GM18507 (cell line): ENCODE measurements at regions not wholly inside any gene's neighbourhood (a gene's known extent, or its start where the extent isn't known, plus 50 kb on each side); places are given as distances from the start of the nearest gene placed in this dataset.
A peak's percentile ranks its signal among the peaks of the same experiment; 100 is the strongest.
"Not testable (repeated sequence)": the region's sequence is repeated elsewhere in the genome, so short reads cannot be mapped to it uniquely, and the experiment has no call there.

Experiments
- DNase-seq: peaks from one replicate; pipeline ENCODE4 v3.0.0; 2011; ENCODE audit warnings: low read depth; ENCODE audit not compliant: insufficient read length; ENCODE audit errors: extremely low spot score
- FAIRE-seq: peaks from 2 replicates; lab custom pipeline; 2011; peaks lifted over from hg19 to GRCh38; lab: Jason Lieb, UNC

DNA sequence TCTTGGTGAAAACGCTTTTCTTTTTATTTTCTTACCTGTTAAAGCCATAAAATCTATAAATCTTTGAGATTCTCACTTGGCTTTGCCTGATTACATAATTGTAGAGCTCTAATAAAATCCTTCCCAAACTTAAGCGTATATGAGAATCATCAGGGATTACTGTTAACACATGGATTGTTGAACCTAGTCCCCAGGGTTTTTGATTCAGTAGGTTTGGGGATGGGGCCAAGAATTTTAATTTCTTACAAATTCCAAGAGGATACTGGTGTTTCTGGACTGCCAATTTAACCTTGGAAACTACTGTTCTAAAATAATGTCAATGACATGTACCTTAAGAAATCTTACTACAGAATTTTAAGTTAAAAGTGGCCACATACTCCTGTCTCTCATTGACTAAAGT, 694.2 kb downstream of the BRINP3 start:
- FAIRE-seq (no peak), DNase-seq (no peak)

DNA sequence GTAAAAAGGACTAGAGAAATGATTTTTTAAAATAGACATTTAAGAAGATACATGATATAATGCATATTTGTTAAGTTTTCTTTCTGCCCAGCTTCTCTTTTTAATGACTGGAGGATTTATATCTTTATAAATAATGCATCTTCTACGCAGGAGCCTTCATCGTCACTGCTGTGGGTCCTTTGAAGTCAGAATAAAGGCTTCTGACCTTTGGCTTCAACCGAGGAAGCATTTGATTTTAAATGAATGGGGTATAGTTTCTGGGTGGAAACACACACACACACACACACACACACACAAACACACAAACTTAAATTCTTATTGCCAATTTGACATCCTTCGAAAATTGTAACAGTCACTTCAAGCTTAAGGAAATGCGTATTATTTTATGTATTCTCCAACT, 690.9 kb downstream of the BRINP3 start:
- FAIRE-seq (no peak), DNase-seq (no peak)

DNA sequence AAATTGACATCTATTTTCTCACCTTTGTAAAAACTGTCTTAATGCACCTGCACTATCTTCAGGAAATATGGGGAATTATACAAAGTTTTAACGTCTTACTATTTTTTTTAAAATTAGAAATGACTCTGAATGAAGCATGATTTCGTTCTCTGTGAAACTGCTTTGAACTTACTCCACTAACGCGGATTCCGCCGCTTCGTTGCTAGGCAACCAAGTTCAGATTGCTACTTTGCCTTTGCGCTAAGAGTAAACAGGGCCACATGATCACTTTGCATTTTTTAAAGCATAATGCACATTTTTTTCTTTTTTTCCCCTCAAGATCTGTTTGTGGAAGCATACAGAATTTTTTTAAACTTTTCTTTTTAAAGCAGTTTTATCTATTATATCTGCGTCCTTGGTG, 690.5 kb downstream of the BRINP3 start:
- no peak for FAIRE-seq
- no peak for DNase-seq

DNA sequence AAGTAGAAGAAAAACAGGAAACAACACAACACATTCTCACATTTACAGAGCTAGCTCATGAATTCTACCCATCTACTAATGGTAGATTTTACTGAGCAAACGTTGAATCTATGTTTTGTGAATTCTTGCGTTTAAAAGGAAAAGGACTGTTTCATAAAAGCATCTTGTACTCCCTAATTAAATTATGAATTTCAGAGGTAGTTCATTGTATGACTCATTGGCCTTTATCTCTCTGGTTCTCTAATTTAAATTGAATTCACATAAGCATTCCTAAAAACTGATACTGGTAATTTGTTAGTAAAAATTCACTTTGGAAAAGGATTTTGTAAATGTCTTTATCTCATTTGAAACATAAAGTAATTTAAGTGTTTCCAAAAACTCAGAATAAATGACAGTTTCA, 687.3 kb downstream of the BRINP3 start:
- DNase-seq (no peak), FAIRE-seq (no peak)

DNA sequence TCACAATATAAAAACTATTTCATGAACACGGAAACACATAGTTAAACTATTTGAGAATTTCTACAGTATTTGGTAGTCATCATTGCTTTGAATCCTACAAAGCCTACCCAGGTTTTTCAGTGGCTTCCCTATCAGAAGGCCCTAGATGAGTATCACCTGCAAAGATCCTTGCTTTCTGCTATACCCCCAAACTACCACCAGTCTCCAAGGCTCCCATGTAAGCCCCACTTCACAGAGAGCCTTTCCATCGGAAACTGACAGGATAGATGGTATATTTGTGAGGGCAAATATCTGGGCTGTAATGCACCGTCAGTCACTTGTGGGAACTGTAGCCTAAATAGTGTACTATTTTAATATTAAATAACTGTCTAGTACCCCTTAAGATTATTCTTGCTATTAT, 674.3 kb downstream of the BRINP3 start:
- DNase-seq: no peak

DNA sequence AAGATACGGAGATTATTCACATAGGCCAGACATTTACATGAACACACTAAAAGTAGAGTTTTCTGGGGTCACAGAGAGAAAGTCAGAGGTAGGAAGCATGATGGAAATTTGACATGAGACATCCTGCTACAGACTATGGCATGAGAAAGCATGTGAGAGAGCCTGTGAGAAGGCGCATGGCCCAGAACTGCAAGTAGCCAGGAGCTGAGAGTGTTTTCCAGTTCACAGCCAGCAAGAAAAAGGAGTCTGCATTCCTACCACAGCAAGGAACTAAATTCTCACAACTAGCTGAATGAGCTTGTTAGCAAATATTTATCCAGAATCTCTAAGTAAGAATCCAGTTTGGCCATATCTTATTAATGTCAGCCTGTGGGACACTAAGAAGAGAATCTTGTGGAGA, 673.3 kb downstream of the BRINP3 start:
- no peak for FAIRE-seq
- no peak for DNase-seq

More for the DNA sequence above, 674.3 kb downstream of the BRINP3 start:
- FAIRE-seq: no peak

DNA sequence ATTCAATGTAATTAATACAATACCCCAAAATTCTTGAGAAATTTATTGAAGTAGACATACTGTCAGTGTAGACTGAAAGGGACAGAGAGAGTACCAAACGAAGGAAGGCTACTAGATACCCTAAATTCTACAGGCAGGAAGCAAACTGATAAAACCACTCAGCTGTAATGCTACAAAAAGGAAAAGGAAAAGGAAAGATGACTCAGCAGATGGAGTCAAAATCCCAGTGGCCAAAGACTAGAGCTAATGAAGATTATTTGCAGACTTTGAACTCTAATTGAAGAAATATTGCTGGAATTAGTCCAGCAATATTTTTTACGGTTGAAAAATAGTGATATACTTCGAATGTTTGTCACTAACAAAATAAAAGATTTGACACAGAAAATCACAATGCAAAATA, 671.9 kb downstream of the BRINP3 start:
- DNase-seq: no peak
- no peak for FAIRE-seq

DNA sequence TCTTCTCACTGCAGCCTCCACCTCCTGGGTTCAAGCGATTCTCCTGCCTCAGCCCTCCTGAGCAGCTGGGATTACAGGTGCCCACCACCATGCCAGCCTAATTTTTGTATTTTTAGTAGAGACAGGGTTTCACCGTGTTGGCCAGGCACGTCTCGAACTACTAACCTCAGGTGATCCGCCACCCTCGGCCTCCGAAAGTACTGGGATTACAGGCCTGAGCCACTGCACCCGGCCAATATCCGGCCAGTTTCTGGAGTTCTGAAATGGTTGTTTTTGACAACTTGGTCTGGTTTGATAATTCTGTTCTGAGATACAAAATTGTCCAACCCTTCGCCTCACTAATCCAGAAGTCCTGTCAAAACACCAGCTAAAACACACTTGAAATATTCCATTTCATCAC, 667.0 kb downstream of the BRINP3 start:
- not testable (repeated sequence) for FAIRE-seq, DNase-seq

DNA sequence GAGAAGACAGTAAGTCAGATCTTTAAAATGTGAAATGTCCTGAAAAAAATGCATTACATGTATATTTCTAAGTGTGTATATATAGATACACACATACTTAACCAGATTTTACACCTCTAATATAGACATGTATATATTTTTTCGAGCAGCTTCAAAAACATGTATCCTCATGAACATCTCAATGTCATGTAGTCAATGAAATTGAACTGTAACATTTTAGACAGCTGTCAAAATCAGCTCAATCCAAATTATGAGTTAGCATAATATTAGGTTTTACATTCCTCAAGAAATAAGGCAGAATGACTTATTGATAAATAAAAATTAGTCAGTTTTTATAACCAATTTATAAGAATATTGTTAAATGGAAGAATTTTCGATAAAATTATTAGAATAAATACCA, 665.7 kb downstream of the BRINP3 start:
- DNase-seq (no peak), FAIRE-seq (no peak)

DNA sequence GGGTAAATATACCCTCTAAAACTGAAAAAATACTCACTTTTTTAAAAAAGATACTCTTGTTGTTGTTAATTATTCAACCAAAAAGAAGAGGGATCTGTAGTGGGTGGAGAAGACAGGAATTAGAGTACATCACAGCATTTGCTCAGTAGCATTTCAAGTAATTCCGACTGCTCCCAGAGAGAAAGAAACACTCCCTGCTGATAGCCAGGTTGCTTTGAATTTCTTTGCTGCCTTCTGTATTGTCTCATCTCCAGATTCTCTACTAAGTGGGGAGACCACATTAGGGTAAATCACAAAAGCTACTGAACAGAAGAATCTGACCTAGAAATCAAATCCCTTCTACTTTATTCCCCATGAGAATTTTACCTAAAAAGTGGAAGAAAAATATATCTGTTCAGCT, 661.1 kb downstream of the BRINP3 start:
- FAIRE-seq (no peak), DNase-seq (no peak)

DNA sequence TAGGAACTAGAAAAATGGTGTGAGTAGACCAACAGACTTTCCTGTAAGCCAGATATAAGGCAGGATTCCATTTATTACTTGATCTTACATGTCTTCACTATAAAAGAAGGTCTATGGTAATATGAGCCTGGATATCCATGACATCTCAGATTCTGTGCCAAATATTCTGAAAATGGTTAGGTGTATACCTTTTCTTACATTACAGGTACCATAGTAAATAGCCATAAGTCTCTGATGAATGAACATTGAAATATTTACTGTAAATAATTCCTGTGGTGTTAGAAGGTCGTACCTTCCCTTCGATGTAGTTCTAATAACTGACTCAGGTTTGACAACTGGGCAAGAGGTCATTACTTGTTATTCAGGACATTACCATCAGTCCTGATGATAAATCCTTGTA, 657.9 kb downstream of the BRINP3 start:
- FAIRE-seq (no peak), DNase-seq (no peak)

DNA sequence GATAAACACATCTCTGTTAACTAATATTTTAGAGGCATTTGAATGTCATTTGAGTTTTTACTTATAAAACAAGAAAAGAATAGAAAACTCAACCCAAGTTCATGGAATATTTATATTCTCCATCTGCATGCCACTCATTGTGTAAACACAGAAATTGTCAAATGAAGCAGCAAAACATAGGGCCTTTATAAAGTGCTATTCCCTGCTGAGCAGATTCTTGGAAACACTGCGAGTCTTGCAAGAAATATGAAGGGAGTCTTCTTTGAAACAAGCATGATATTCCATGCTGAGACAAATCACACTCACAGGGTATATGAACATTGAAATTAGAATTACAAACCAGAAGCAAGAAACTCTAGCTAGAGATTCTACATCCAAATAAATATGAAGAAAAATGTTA, 655.8 kb downstream of the BRINP3 start:
- FAIRE-seq (no peak), DNase-seq (no peak)

DNA sequence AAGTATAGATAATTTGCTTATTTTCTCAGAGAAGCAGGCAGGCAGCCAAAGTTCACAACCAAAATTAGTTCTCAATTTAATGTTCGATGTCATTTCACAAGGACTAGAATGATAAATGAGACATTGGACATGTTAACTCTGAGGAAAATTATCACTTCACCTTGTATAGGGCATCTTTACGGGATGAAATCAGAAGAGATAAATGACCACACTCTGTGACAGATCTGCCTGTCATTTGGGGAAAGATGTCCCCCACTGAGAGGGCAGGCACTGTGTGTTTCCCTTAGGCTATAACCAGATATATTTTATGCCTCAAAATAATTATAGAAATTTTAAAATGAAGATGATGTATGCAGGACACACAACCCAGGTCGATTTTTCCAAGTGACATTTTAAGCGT, 642.9 kb downstream of the BRINP3 start:
- DNase-seq (no peak), FAIRE-seq (no peak)

DNA sequence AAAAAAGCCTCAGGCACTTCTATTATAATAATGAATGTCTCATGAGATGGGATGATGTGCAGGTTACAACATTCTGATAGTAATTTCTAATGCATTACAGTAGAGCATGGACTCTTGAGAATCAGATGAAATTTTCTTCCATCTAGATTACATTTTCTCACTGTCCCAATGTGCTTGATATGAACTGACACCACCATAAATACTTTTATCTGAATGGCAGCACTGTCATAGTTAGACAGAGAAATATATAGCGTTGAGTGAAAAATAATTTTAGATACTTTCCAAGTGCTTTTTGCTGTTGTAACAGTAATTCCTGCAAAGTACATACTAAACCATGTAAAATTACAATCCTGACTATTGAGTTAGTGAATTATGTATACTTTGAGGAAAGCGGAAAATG, 630.1 kb downstream of the BRINP3 start:
- DNase-seq (no peak), FAIRE-seq (no peak)

DNA sequence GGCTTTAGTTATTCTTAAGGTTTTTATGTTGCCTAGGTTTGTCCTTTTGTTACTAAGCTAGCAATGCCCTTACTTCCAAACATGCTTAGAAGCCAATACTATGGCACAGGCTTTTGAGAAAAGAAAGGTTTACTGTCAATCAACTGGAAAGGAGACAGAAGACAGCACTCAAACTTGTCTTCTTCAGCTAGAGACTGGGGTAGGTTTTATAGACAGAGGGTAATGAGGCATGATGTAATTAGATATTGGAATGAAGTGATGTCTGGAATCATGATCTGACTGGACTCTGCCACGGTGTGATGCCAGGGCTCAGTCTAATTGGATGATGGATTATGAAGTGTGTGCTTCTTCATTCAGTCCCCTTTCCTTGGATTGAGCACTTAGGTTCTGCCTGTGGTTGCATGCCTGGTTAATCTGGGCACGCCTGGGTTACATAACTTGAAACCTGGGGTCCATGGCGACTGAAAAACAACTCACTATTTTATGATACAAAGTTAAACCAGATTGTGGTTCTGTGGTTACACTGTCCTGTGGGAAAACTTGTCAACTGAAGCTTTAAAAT, 625.8 kb downstream of the BRINP3 start:
- FAIRE-seq (no peak), DNase-seq (no peak)

DNA sequence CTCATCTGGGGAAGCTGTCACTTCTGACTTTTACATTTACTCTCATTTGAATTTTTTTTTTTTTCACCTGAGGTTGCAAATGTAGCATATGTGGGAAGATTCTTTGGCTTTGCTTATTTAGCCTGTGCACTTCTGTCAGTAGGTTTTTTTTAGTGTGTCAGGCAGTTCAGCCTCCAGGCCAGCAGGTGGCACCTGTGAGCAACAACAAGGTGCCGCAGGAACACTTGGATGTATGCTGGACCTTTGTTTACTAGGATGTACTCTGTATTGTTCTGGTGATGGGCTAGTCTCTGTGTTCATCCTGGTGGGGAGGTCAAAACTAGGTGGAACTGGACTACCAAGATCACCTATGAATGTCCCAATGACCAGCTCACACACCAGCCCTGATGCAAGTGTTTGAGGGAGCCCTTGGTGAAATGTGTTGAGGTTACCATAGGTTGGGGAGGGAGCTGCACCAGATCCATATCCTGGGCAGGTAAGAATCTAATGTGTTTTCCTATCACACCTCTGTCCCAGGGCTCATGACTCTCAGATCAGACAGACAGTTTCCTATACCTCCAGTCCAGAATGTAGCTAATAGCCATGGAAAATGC, 618.2 kb downstream of the BRINP3 start:
- DNase-seq (peak; percentile 4), FAIRE-seq (peak; percentile 21)

DNA sequence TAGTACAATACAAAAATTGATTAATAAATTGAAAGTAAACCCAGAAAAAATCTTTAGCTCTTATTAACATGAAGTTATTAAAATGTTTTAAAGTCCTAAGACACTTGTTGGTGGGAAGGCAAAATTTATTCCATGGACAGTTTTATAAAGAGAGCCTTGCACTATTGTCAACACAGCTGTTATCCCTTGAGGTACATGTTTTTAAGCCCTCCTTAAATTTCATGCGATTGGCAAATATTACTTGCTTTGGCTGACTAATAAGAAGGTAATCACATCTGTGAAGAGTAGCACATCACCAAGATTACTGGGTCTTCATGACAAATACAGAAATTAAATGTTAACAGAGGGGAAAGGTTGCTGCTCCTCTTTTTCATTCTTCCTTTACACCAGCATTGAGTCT, 611.1 kb downstream of the BRINP3 start:
- FAIRE-seq (no peak), DNase-seq (no peak)

DNA sequence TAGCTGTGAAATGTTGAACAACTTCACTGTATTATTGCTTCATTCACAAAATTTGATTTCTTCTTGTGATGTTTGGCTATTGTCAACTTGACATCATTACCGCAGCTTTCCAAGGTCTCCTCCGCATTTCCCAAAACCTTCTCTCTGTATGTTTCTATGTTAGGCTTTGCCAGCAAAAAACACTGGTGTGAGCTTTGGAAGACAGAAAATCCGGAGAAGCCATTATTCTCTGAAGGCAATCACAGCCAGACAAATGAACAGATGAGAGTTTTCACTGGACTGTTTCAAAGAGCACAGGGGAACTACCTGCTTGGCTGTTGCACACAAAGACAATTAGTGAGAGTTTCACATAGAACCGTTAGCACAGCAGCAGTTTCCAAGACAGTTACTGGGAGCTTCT, 609.6 kb downstream of the BRINP3 start:
- FAIRE-seq (no peak), DNase-seq (no peak)

DNA sequence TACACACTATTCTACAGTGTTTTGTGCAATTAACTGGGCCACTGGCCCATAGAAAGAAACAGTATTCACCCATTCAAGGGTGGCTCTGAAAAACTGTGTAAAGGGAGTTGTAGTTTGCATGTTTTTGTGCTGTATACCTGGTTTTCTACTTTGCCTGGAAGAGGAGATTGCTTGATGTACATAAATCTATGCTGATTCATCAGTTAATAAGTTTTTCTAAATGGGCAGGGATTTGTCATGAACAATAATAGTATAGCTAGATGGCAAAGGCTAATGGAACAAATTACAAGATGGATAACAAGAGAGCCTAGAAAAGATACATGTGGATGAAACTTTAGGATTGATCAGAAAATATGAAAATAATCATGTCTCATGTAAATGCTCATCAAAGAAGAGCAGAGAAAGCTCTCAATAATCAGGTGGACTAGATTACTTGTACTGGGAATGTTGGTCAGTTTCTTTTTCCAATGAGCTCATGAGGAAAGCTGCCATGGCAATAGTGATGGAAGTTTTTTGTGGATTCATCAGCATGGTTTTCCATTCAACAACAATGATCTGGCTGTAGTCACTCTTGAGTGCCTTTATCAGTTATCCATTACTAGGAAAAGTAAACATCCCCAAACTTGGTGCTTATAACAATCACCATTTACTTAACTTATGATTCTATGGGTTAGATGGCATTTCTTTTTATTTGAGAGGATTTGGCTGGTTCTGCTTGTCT, 602.8 kb downstream of the BRINP3 start:
- DNase-seq (no peak), FAIRE-seq (no peak)

DNA sequence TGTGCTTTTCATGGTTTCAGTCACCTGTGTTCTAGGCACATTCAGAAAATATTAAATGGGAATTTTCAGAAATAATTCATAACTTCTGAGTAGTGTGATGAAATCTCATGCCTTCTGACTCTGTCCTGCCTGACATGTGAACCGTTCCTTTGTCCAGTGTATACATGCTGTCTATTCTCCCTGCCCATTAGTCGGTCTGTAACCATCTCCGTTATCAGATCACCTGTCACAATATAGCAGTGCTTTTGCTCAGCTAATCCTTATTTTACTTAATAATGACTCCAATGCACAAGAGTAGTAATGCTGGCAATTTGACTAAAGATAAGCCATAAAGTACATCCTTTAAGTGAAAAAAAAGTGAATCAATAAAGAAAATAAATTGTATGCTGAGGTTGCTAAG, 597.5 kb downstream of the BRINP3 start:
- DNase-seq (no peak), FAIRE-seq (no peak)

DNA sequence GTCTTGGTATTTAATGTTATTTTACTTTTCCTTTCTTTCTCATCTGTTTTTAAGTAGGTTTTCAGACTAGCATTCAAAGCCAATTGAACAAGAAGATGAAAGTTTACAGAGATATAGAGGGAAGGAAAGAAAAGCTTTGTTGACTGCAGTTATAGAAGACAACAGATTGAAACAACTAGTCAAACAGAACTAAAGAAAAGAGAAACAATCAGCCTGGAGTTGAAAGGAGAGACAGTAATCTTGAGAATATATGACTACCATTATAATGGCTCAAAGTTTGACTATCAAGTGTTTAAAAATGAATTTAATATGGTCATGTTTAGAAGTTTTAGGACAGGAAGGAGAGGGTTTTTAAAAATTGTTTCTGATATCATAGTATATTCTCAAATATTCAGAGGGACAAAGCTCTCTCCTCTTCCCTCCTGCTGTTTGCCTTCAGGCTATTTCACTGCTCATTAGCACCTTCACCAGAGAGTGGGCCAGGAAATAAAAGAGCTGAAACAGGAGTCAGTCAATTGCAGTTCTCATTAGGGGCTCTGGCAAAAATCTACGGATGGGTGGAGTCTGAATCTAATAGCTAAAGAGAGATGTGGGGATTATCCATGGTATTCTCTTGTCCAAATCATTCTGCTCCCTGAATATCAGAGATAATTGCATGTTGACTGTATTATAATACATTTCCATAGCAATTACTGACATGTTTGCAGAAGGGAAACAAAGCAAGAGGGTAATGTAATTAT, 577.8 kb downstream of the BRINP3 start:
- no peak for FAIRE-seq

More for the DNA sequence above, 577.8 kb downstream of the BRINP3 start:
- no peak for DNase-seq
